ENCODE measurements at regions not wholly inside any gene's neighbourhood (a gene's known extent, or its start where the extent isn't known, plus 50 kb on each side); places are given as distances from the start of the nearest gene placed in this dataset.

- ChIA-PET CTCF (no interaction called here), POLR2A (ENCODE audit: low non-redundant PET) (no interaction called here)
- Histone ChIP-seq H3K27ac (ENCODE audit: low read depth, low read length, poor library complexity, severe bottlenecking) (no peak overlapping the region), H3K9me3 (ENCODE audit: low read depth, low read length, poor library complexity, severe bottlenecking) (no peaks in the 10 kb centered on the region), H3K4me1 (ENCODE audit: insufficient read depth, low read length, poor library complexity, severe bottlenecking) (no peaks in the 10 kb centered on the region), H3K27me3 (replicated peaks; ENCODE audit: insufficient read depth, low read depth, low read length, poor library complexity) (no peaks in the 10 kb centered on the region), H3K4me3 (ENCODE audit: low read depth, low read length, poor library complexity, severe bottlenecking) (no peak overlapping the region), H3K36me3 (ENCODE audit: insufficient read depth, low read length, poor library complexity, severe bottlenecking) (no peaks in the 10 kb centered on the region)
- TF ChIP-seq EZH2 (IDR thresholded peaks at IDR 0.05; ENCODE audit: borderline replicate concordance, low read depth, low read length, poor library complexity, severe bottlenecking) (no peak), CTCF (conservative IDR thresholded peaks at IDR 0.05; ENCODE audit: low read depth, low read length) (no peak)
- intact Hi-C loops (cut with micrococcal nuclease; ENCODE audit: unreplicated experiment): no loop called here
- no TSS peak for BruUV-seq (replicated peaks)
- no peak for DNase-seq (ENCODE audit: low spot score)
Measured at GRCh38 chr11:105332171-105332570, 192.6 kb upstream of the CARD18 start.

- no peaks in the 10 kb centered on the region for H3K27me3 ChIP-seq (replicated peaks; ENCODE audit: insufficient read depth, low read depth, low read length, poor library complexity)
- no peaks in the 10 kb centered on the region for H3K4me1 ChIP-seq (ENCODE audit: insufficient read depth, low read length, poor library complexity, severe bottlenecking)
- no peak for DNase-seq (ENCODE audit: low spot score)
- H3K27ac ChIP-seq (ENCODE audit: low read depth, low read length, poor library complexity, severe bottlenecking): no peak overlapping the region
- intact Hi-C loops (cut with micrococcal nuclease; ENCODE audit: unreplicated experiment): no loop called here
- POLR2A ChIA-PET (ENCODE audit: low non-redundant PET): interaction anchor here (0.6 kb wide), 1 partner anchor 26 kb away, joined by 4 read pairs; no protein-coding TSS in a partner anchor
- no peak overlapping the region for H3K4me3 ChIP-seq (ENCODE audit: low read depth, low read length, poor library complexity, severe bottlenecking)
- CTCF ChIA-PET: no interaction called here
- no peaks in the 10 kb centered on the region for H3K36me3 ChIP-seq (ENCODE audit: insufficient read depth, low read length, poor library complexity, severe bottlenecking)
- no TSS peak for BruUV-seq (replicated peaks)
- no peaks in the 10 kb centered on the region for H3K9me3 ChIP-seq (ENCODE audit: low read depth, low read length, poor library complexity, severe bottlenecking)
- TF ChIP-seq EZH2 (IDR thresholded peaks at IDR 0.05; ENCODE audit: borderline replicate concordance, low read depth, low read length, poor library complexity, severe bottlenecking): no peak
- no peak for TF ChIP-seq CTCF (conservative IDR thresholded peaks at IDR 0.05; ENCODE audit: low read depth, low read length)
Measured at GRCh38 chr11:105328061-105328460, 188.5 kb upstream of the CARD18 start.

GRCh38 chr11:105324156-105324555 is 184.6 kb upstream of the CARD18 start:
- POLR2A ChIA-PET (ENCODE audit: low non-redundant PET): no interaction called here
- H3K4me3 ChIP-seq (ENCODE audit: low read depth, low read length, poor library complexity, severe bottlenecking): no peak overlapping the region
- DNase-seq (ENCODE audit: low spot score): no peak
- CTCF ChIA-PET: no interaction called here
- no peaks in the 10 kb centered on the region for H3K36me3 ChIP-seq (ENCODE audit: insufficient read depth, low read length, poor library complexity, severe bottlenecking)
- TF ChIP-seq CTCF (conservative IDR thresholded peaks at IDR 0.05; ENCODE audit: low read depth, low read length): no peak
- no peak for TF ChIP-seq EZH2 (IDR thresholded peaks at IDR 0.05; ENCODE audit: borderline replicate concordance, low read depth, low read length, poor library complexity, severe bottlenecking)
- intact Hi-C loops (cut with micrococcal nuclease; ENCODE audit: unreplicated experiment): no loop called here
- H3K27me3 ChIP-seq (replicated peaks; ENCODE audit: insufficient read depth, low read depth, low read length, poor library complexity): no peaks in the 10 kb centered on the region
- no peaks in the 10 kb centered on the region for H3K9me3 ChIP-seq (ENCODE audit: low read depth, low read length, poor library complexity, severe bottlenecking)
- no peak overlapping the region for H3K27ac ChIP-seq (ENCODE audit: low read depth, low read length, poor library complexity, severe bottlenecking)
- no TSS peak for BruUV-seq (replicated peaks)
- H3K4me1 ChIP-seq (ENCODE audit: insufficient read depth, low read length, poor library complexity, severe bottlenecking): no peaks in the 10 kb centered on the region

All from A673 (cell line).